ENCODE measurements at regions not wholly inside any gene's neighbourhood (a gene's known extent, or its start where the extent isn't known, plus 50 kb on each side); places are given as distances from the start of the nearest gene placed in this dataset.

GRCh38 chr2:228798458-228799207, 472.5 kb downstream of the PID1 start:
- peaks cover 2% of the 10 kb centered on the region for H3K27me3 Mint-ChIP-seq (ENCODE audit: low read depth)
- H3K4me1 Mint-ChIP-seq (ENCODE audit: low read depth) = no peaks in the 10 kb centered on the region

GRCh38 chr2:228796386-228796785, 474.7 kb downstream of the PID1 start:
- no peak for DNase-seq (ENCODE audit: low spot score)
- Mint-ChIP-seq H3K27ac (ENCODE audit: unreplicated experiment) (no peak overlapping the region), H3K9me3 (ENCODE audit: low read depth) (peaks cover 4% of the 10 kb centered on the region)

More at GRCh38 chr2:228798458-228799207, 472.5 kb downstream of the PID1 start:
- Mint-ChIP-seq H3K9me3 (ENCODE audit: low read depth) (no peaks in the 10 kb centered on the region), H3K36me3 (ENCODE audit: low read depth) (no peaks in the 10 kb centered on the region), H3K4me3 (ENCODE audit: unreplicated experiment) (no peak overlapping the region), H3K27ac (ENCODE audit: unreplicated experiment) (no peak overlapping the region)
- no peak for DNase-seq (ENCODE audit: low spot score)
- TF ChIP-seq, protein P1, sequence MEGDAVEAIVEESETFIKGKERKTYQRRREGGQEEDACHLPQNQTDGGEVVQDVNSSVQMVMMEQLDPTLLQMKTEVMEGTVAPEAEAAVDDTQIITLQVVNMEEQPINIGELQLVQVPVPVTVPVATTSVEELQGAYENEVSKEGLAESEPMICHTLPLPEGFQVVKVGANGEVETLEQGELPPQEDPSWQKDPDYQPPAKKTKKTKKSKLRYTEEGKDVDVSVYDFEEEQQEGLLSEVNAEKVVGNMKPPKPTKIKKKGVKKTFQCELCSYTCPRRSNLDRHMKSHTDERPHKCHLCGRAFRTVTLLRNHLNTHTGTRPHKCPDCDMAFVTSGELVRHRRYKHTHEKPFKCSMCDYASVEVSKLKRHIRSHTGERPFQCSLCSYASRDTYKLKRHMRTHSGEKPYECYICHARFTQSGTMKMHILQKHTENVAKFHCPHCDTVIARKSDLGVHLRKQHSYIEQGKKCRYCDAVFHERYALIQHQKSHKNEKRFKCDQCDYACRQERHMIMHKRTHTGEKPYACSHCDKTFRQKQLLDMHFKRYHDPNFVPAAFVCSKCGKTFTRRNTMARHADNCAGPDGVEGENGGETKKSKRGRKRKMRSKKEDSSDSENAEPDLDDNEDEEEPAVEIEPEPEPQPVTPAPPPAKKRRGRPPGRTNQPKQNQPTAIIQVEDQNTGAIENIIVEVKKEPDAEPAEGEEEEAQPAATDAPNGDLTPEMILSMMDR (IDR thresholded peaks at IDR 0.05) = no peak

DNA sequence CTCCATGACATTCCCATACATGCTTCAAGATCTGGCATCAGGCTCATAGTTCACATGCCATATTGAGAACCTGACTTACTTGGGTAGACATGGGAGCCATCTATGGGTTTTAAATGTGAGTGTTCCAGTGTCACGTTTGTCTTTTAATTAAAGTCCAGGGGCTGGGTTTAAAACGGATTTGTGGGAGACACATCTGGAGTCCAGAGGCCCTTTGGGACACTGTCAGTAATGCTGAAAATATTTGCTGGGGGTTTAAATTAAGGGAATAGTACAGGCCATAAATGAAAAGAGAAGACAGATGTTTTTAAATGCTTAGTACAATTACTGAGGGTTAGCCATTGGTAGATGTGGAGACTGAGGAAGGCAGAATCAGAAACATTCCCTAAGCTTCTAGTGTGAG, 478.0 kb downstream of the PID1 start:
- DNase-seq (ENCODE audit: low spot score) = no peak
- Mint-ChIP-seq H3K27me3 (ENCODE audit: low read depth) (peaks cover 2% of the 10 kb centered on the region), H3K4me3 (ENCODE audit: unreplicated experiment) (no peak overlapping the region), H3K4me1 (ENCODE audit: low read depth) (no peaks in the 10 kb centered on the region), H3K9me3 (ENCODE audit: low read depth) (peaks cover 8% of the 10 kb centered on the region), H3K36me3 (ENCODE audit: low read depth) (no peaks in the 10 kb centered on the region), H3K27ac (ENCODE audit: unreplicated experiment) (no peak overlapping the region)
- TF ChIP-seq, protein P1 (IDR thresholded peaks at IDR 0.05) = no peak

More at GRCh38 chr2:228796386-228796785, 474.7 kb downstream of the PID1 start:
- peaks cover 2% of the 10 kb centered on the region for H3K27me3 Mint-ChIP-seq (ENCODE audit: low read depth)
- H3K4me3 Mint-ChIP-seq (ENCODE audit: unreplicated experiment) = no peak overlapping the region
- no peaks in the 10 kb centered on the region for H3K36me3 Mint-ChIP-seq (ENCODE audit: low read depth)
- H3K4me1 Mint-ChIP-seq (ENCODE audit: low read depth) = no peaks in the 10 kb centered on the region
- TF ChIP-seq, protein P1 (IDR thresholded peaks at IDR 0.05) = no peak

GRCh38 chr2:228786901-228787300, 484.2 kb downstream of the PID1 start:
- no peaks in the 10 kb centered on the region for H3K36me3 Mint-ChIP-seq (ENCODE audit: low read depth)
- TF ChIP-seq, protein P1 (IDR thresholded peaks at IDR 0.05) = no peak
- no peak for DNase-seq (ENCODE audit: low spot score)
- H3K27ac Mint-ChIP-seq (ENCODE audit: unreplicated experiment) = no peak overlapping the region
- H3K9me3 Mint-ChIP-seq (ENCODE audit: low read depth) = peaks cover 14% of the 10 kb centered on the region
- H3K27me3 Mint-ChIP-seq (ENCODE audit: low read depth) = peaks cover 4% of the 10 kb centered on the region
- no peak overlapping the region for H3K4me3 Mint-ChIP-seq (ENCODE audit: unreplicated experiment)
- H3K4me1 Mint-ChIP-seq (ENCODE audit: low read depth) = no peaks in the 10 kb centered on the region

GRCh38 chr2:228782281-228782680, 488.8 kb downstream of the PID1 start:
- H3K9me3 Mint-ChIP-seq (ENCODE audit: low read depth) = peaks cover 12% of the 10 kb centered on the region
- no peaks in the 10 kb centered on the region for H3K4me1 Mint-ChIP-seq (ENCODE audit: low read depth)
- H3K27me3 Mint-ChIP-seq (ENCODE audit: low read depth) = peaks cover 5% of the 10 kb centered on the region
- no peak overlapping the region for H3K4me3 Mint-ChIP-seq (ENCODE audit: unreplicated experiment)
- DNase-seq (ENCODE audit: low spot score) = no peak
- no peak overlapping the region for H3K27ac Mint-ChIP-seq (ENCODE audit: unreplicated experiment)
- H3K36me3 Mint-ChIP-seq (ENCODE audit: low read depth) = no peaks in the 10 kb centered on the region
- TF ChIP-seq, protein P1 (IDR thresholded peaks at IDR 0.05) = no peak
